Fibroblast of lung (primary cell): ENCODE measurements at regions not wholly inside any gene's neighbourhood (a gene's known extent, or its start where the extent isn't known, plus 50 kb on each side); places are given as distances from the start of the nearest gene placed in this dataset.

Source experiments
- DNase-seq, 2 donors: peaks; one replicate each; pipeline versions ENCODE4 v3.0.0 to v3.0.0-alpha.2; 2010; ENCODE audit warnings: low read depth in 2 of 2
- H2AFZ ChIP-seq: 2 replicates; pipeline ENCODE4 v1.5.1; 2012; ENCODE audit warnings: low read length, control low read depth, inconsistent platforms
- H3K27ac ChIP-seq: 2 replicates; pipeline ENCODE4 v1.5.1; 2011; ENCODE audit warnings: low read length, control low read depth; ENCODE audit not compliant: insufficient read depth
- H3K27me3 ChIP-seq: 2 replicates; pipeline ENCODE4 v1.5.1; 2011; ENCODE audit warnings: mild to moderate bottlenecking, low read length; ENCODE audit not compliant: control insufficient read depth, insufficient read depth
- H3K36me3 ChIP-seq: 2 replicates; pipeline ENCODE4 v1.5.1; 2011; ENCODE audit warnings: low read length; ENCODE audit not compliant: control insufficient read depth, insufficient read depth
- H3K4me1 ChIP-seq: 2 replicates; pipeline ENCODE4 v1.5.1; 2011; ENCODE audit warnings: low read length; ENCODE audit not compliant: control insufficient read depth, insufficient read depth; ENCODE audit errors: extremely low read depth
- H3K4me2 ChIP-seq: 2 replicates; pipeline ENCODE4 v1.5.1; 2011; ENCODE audit warnings: low read length, control low read depth; ENCODE audit not compliant: insufficient read depth; ENCODE audit errors: extremely low read depth
- H3K4me3 ChIP-seq, 4 experiments: fragments of 200-600 bp in 1 of 4; sonication (generic) in 1 of 4; replicated peaks in 1 of 4; 2 replicates each; pipeline ENCODE4 v1.5.1; 2011 to 2016; ENCODE audit warnings: low read length in 4 of 4, low read depth in 3 of 4, mild to moderate bottlenecking in 3 of 4, control low read depth in 2 of 4, inconsistent platforms in 1 of 4, mixed read lengths in 1 of 4; ENCODE audit not compliant: insufficient read depth in 1 of 4; ENCODE audit errors: control extremely low read depth in 1 of 4
- H3K79me2 ChIP-seq: 2 replicates; pipeline ENCODE4 v1.5.1; 2012; ENCODE audit warnings: mild to moderate bottlenecking, low read length, inconsistent platforms; ENCODE audit not compliant: control insufficient read depth, insufficient read depth
- H3K9ac ChIP-seq: 2 replicates; pipeline ENCODE4 v1.5.1; 2011; ENCODE audit warnings: mild to moderate bottlenecking, low read length, control low read depth; ENCODE audit not compliant: insufficient read depth
- H3K9me3 ChIP-seq: 2 replicates; pipeline ENCODE4 v1.5.1; 2012; ENCODE audit warnings: low read depth, low read length; ENCODE audit not compliant: control insufficient read depth, insufficient read depth
- H4K20me1 ChIP-seq: 2 replicates; pipeline ENCODE4 v1.5.1; 2011; ENCODE audit warnings: low read length; ENCODE audit not compliant: control insufficient read depth, insufficient read depth; ENCODE audit errors: extremely low read depth
- CTCF ChIP-seq, 2 donors: IDR thresholded peaks in 1 of 2; conservative IDR thresholded peaks in 1 of 2; 1 replicate in 1 of 2; 2 replicates in 1 of 2; pipeline ENCODE4 v1.5.1; 2011 to 2012; ENCODE audit warnings: low read length in 2 of 2, control low read depth in 1 of 2, inconsistent platforms in 1 of 2, low read depth in 1 of 2, mild to moderate bottlenecking in 1 of 2
- EZH2 ChIP-seq: IDR thresholded peaks from 2 replicates; pipeline ENCODE4 v1.5.1; 2012; ENCODE audit warnings: low read length, control low read depth, mild to moderate bottlenecking; ENCODE audit errors: missing control alignments

DNA sequence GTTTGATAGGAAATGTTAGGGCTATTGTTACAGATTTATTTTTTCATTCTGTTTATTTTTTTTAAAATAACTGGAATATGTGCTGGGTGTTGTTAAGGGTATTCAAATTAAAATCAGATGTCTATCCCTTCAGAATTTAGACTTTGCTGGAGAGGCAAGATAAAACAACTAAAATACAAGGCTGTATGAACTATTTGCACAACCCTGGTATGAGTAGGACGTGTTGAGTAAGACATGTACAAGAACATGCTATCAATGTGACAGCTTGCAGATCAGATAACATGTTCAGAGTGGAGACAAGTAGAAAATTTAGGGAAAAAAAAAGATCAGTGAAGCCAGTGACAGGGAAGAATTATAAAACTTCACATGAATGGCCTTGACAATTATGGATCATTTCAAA lies 853.5 kb downstream of the METTL15 start:
- no peak overlapping the region for H3K9ac ChIP-seq
- H3K4me2 ChIP-seq, result no peak overlapping the region
- no peak overlapping the region for H3K4me3 ChIP-seq
- no peaks in the 10 kb centered on the region for H3K9me3 ChIP-seq
- H3K79me2 ChIP-seq, result no peaks in the 10 kb centered on the region
- no peaks in the 10 kb centered on the region for H3K36me3 ChIP-seq
- H3K4me1 ChIP-seq, result no peaks in the 10 kb centered on the region
- H4K20me1 ChIP-seq, result no peaks in the 10 kb centered on the region
- no peak overlapping the region for H3K27ac ChIP-seq
- no peak for DNase-seq
- no peak overlapping the region for H2AFZ ChIP-seq
- H3K27me3 ChIP-seq, result no peaks in the 10 kb centered on the region
- no peak for TF ChIP-seq CTCF (conservative IDR thresholded peaks at IDR 0.05 in 1 of 2, IDR thresholded peaks at IDR 0.05 in 1 of 2; ENCODE audit: low read depth in 1 of 2, low read length in 2 of 2)
- TF ChIP-seq EZH2, result no peak

- H3K27me3 ChIP-seq, result no peaks in the 10 kb centered on the region
- no peaks in the 10 kb centered on the region for H3K36me3 ChIP-seq
- no peak overlapping the region for H3K4me2 ChIP-seq
- DNase-seq, result no peak
- no peaks in the 10 kb centered on the region for H4K20me1 ChIP-seq
- H2AFZ ChIP-seq, result no peak overlapping the region
- H3K27ac ChIP-seq, result no peak overlapping the region
- no peaks in the 10 kb centered on the region for H3K4me1 ChIP-seq
- TF ChIP-seq CTCF (conservative IDR thresholded peaks at IDR 0.05 in 1 of 2, IDR thresholded peaks at IDR 0.05 in 1 of 2; ENCODE audit: low read depth in 1 of 2, low read length in 2 of 2) (no peak), EZH2 (no peak)
- no peaks in the 10 kb centered on the region for H3K9me3 ChIP-seq
- no peak overlapping the region for H3K4me3 ChIP-seq
- H3K79me2 ChIP-seq, result no peaks in the 10 kb centered on the region
- no peak overlapping the region for H3K9ac ChIP-seq
Measured at GRCh38 chr11:28956446-28956845, 848.3 kb downstream of the METTL15 start.

- no peaks in the 10 kb centered on the region for H3K79me2 ChIP-seq
- no peaks in the 10 kb centered on the region for H3K27me3 ChIP-seq
- no peaks in the 10 kb centered on the region for H3K36me3 ChIP-seq
- no peak overlapping the region for H3K4me3 ChIP-seq
- H3K9me3 ChIP-seq, result no peaks in the 10 kb centered on the region
- H3K4me2 ChIP-seq, result no peak overlapping the region
- H3K9ac ChIP-seq, result no peak overlapping the region
- no peak overlapping the region for H3K27ac ChIP-seq
- TF ChIP-seq EZH2 (no peak), CTCF (conservative IDR thresholded peaks at IDR 0.05 in 1 of 2, IDR thresholded peaks at IDR 0.05 in 1 of 2; ENCODE audit: low read depth in 1 of 2, low read length in 2 of 2) (no peak)
- no peaks in the 10 kb centered on the region for H3K4me1 ChIP-seq
- no peak overlapping the region for H2AFZ ChIP-seq
- no peak for DNase-seq
- H4K20me1 ChIP-seq, result no peaks in the 10 kb centered on the region
Measured at GRCh38 chr11:28951191-28951590, 843.0 kb downstream of the METTL15 start.
